ENCODE measurements at regions not wholly inside any gene's neighbourhood (a gene's known extent, or its start where the extent isn't known, plus 50 kb on each side); places are given as distances from the start of the nearest gene placed in this dataset.
"Not testable (repeated sequence)": the region's sequence is repeated elsewhere in the genome, so short reads cannot be mapped to it uniquely, and the experiment has no call there.

- DNase-seq, result no peak
These were observed 527.5 kb downstream of the PRR16 start for GRCh38 chr5:120991569-120991968.

GRCh38 chr5:120994112-120994511 is 530.0 kb downstream of the PRR16 start:
- DNase-seq, result no peak

- no peak for DNase-seq
These were observed 535.5 kb downstream of the PRR16 start for GRCh38 chr5:120999550-120999949.

GRCh38 chr5:121006217-121006616 is 542.1 kb downstream of the PRR16 start:
- DNase-seq, result no peak

- no peak for DNase-seq
These were observed 543.9 kb downstream of the PRR16 start for GRCh38 chr5:121008041-121008440.

GRCh38 chr5:121009058-121009457 is 545.0 kb downstream of the PRR16 start:
- no peak for DNase-seq

- DNase-seq, result no peak
These were observed 553.9 kb downstream of the PRR16 start for GRCh38 chr5:121018004-121018403.

GRCh38 chr5:121019106-121019505 is 555.0 kb downstream of the PRR16 start:
- no peak for DNase-seq

GRCh38 chr5:121019734-121020133 is 555.6 kb downstream of the PRR16 start:
- DNase-seq, result no peak

- no peak for DNase-seq
These were observed 557.6 kb downstream of the PRR16 start for GRCh38 chr5:121021681-121022080.

GRCh38 chr5:121024416-121025311 is 560.6 kb downstream of the PRR16 start:
- DNase-seq, result no peak

- no peak for DNase-seq
These were observed 561.6 kb downstream of the PRR16 start for GRCh38 chr5:121025671-121026070.

GRCh38 chr5:121027636-121028035 is 563.5 kb downstream of the PRR16 start:
- no peak for DNase-seq

GRCh38 chr5:121029536-121030245 is 565.6 kb downstream of the PRR16 start:
- DNase-seq, result no peak

GRCh38 chr5:121031491-121031890 is 567.4 kb downstream of the PRR16 start:
- no peak for DNase-seq

- no peak for DNase-seq
These were observed 569.2 kb downstream of the PRR16 start for GRCh38 chr5:121033334-121033733.

- no peak for DNase-seq
These were observed 574.3 kb downstream of the PRR16 start for GRCh38 chr5:121038438-121038837.

- no peak for DNase-seq
These were observed 585.9 kb downstream of the PRR16 start for GRCh38 chr5:121049971-121050370.

- no peak for DNase-seq
These were observed 589.2 kb downstream of the PRR16 start for GRCh38 chr5:121053055-121053985.

- no peak for DNase-seq
These were observed 591.5 kb downstream of the PRR16 start for GRCh38 chr5:121055586-121055985.

- not testable (repeated sequence) for DNase-seq
These were observed 600.1 kb downstream of the PRR16 start for GRCh38 chr5:121064241-121064640.

- DNase-seq, result no peak
These were observed 622.6 kb downstream of the PRR16 start for GRCh38 chr5:121086671-121087070.

All from anterior cingulate cortex (tissue), 58 donors.